ENCODE measurements at regions not wholly inside any gene's neighbourhood (a gene's known extent, or its start where the extent isn't known, plus 50 kb on each side); places are given as distances from the start of the nearest gene placed in this dataset.

DNA sequence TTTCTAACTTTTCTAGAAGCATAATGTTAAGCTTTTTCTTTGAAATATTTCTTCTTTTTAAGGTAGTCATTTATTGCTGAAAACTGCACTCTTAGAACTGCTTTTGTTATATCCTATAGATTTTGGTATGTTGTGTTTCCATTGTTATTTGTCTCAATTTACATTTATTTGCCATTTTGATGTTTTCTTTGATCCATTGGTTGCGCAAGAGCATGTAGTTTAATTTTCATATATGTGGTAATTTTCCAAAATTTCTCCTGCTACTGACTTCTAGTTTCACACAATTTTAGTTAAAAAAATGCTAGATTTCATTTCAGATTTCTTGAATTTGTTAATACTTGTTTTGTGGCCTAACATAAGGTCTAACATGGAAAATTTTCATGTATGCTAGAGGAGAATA is 1029.3 kb upstream of the TYRP1 start:
- no peak overlapping the region for H3K27ac ChIP-seq (ENCODE audit: low read depth, low read length, poor library complexity, severe bottlenecking)
- intact Hi-C loops (cut with micrococcal nuclease; ENCODE audit: unreplicated experiment), result no loop called here
- no peaks in the 10 kb centered on the region for H3K36me3 ChIP-seq (ENCODE audit: insufficient read depth, low read length, poor library complexity, severe bottlenecking)
- H3K27me3 ChIP-seq (replicated peaks; ENCODE audit: insufficient read depth, low read depth, low read length, poor library complexity), result no peaks in the 10 kb centered on the region
- no peak overlapping the region for H3K4me3 ChIP-seq (ENCODE audit: low read depth, low read length, poor library complexity, severe bottlenecking)
- no TSS peak for BruUV-seq (replicated peaks)
- no peaks in the 10 kb centered on the region for H3K4me1 ChIP-seq (ENCODE audit: insufficient read depth, low read length, poor library complexity, severe bottlenecking)
- POLR2A ChIA-PET (ENCODE audit: low non-redundant PET), result no interaction called here
- no peaks in the 10 kb centered on the region for H3K9me3 ChIP-seq (ENCODE audit: low read depth, low read length, poor library complexity, severe bottlenecking)
- CTCF ChIA-PET, result no interaction called here
- DNase-seq (ENCODE audit: low spot score), result no peak
- no peak for TF ChIP-seq EZH2 (IDR thresholded peaks at IDR 0.05; ENCODE audit: borderline replicate concordance, low read depth, low read length, poor library complexity, severe bottlenecking)
- TF ChIP-seq, protein P1, sequence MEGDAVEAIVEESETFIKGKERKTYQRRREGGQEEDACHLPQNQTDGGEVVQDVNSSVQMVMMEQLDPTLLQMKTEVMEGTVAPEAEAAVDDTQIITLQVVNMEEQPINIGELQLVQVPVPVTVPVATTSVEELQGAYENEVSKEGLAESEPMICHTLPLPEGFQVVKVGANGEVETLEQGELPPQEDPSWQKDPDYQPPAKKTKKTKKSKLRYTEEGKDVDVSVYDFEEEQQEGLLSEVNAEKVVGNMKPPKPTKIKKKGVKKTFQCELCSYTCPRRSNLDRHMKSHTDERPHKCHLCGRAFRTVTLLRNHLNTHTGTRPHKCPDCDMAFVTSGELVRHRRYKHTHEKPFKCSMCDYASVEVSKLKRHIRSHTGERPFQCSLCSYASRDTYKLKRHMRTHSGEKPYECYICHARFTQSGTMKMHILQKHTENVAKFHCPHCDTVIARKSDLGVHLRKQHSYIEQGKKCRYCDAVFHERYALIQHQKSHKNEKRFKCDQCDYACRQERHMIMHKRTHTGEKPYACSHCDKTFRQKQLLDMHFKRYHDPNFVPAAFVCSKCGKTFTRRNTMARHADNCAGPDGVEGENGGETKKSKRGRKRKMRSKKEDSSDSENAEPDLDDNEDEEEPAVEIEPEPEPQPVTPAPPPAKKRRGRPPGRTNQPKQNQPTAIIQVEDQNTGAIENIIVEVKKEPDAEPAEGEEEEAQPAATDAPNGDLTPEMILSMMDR (conservative IDR thresholded peaks at IDR 0.05; ENCODE audit: low read depth, low read length), result no peak

DNA sequence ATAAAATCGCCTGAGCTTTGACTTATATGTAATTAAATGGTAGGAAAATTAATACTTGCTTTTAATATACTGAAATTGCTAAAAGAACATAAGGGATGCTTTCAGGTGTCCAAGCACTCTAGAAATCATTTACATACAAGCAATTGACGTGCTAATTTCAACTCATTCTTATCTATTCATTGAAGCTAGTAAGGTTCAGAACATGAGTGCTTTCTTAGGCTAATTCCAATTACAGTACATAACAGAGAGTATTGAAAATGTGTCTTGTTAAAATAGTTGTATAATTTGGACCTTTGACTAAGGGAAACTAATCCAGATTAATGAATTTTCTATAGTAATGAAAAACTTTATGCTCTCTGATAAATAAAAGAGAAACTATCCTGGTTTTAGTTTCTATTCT is 1016.4 kb upstream of the TYRP1 start:
- peaks cover 8% of the 10 kb centered on the region for H3K9me3 ChIP-seq (ENCODE audit: low read depth, low read length, poor library complexity, severe bottlenecking)
- ChIA-PET POLR2A (ENCODE audit: low non-redundant PET) (no interaction called here), CTCF (no interaction called here)
- no peak overlapping the region for H3K27ac ChIP-seq (ENCODE audit: low read depth, low read length, poor library complexity, severe bottlenecking)
- no peaks in the 10 kb centered on the region for H3K4me1 ChIP-seq (ENCODE audit: insufficient read depth, low read length, poor library complexity, severe bottlenecking)
- no peak for DNase-seq (ENCODE audit: low spot score)
- BruUV-seq (replicated peaks), result no TSS peak
- no peaks in the 10 kb centered on the region for H3K27me3 ChIP-seq (replicated peaks; ENCODE audit: insufficient read depth, low read depth, low read length, poor library complexity)
- no peak overlapping the region for H3K4me3 ChIP-seq (ENCODE audit: low read depth, low read length, poor library complexity, severe bottlenecking)
- H3K36me3 ChIP-seq (ENCODE audit: insufficient read depth, low read length, poor library complexity, severe bottlenecking), result no peaks in the 10 kb centered on the region
- intact Hi-C loops (cut with micrococcal nuclease; ENCODE audit: unreplicated experiment), result no loop called here
- no peak for TF ChIP-seq EZH2 (IDR thresholded peaks at IDR 0.05; ENCODE audit: borderline replicate concordance, low read depth, low read length, poor library complexity, severe bottlenecking)
- TF ChIP-seq, protein P1 (conservative IDR thresholded peaks at IDR 0.05; ENCODE audit: low read depth, low read length), result no peak

DNA sequence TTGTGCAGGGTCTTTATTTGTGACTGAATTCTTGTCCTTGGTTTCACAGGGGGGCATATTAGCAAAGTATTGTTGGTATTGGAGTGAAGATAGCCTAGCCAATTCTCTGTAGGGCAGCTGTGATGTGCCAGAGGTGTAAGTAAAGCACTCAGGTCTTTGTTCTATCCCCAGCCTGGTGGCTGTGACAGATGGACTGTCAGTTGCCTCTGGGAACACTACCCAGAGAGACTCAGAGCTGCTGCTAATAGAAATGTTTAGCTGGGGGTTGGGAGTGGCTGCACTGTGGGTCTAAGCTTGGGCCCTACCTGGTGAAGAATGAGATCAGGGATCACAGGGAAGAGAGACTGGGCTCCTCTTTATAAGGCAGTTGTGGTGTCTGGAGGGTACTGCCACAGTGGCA is 1006.5 kb upstream of the TYRP1 start:
- POLR2A ChIA-PET (ENCODE audit: low non-redundant PET), result no interaction called here
- Histone ChIP-seq H3K27me3 (replicated peaks; ENCODE audit: insufficient read depth, low read depth, low read length, poor library complexity) (no peaks in the 10 kb centered on the region), H3K4me3 (ENCODE audit: low read depth, low read length, poor library complexity, severe bottlenecking) (no peak overlapping the region), H3K4me1 (ENCODE audit: insufficient read depth, low read length, poor library complexity, severe bottlenecking) (no peaks in the 10 kb centered on the region), H3K27ac (ENCODE audit: low read depth, low read length, poor library complexity, severe bottlenecking) (no peak overlapping the region), H3K36me3 (ENCODE audit: insufficient read depth, low read length, poor library complexity, severe bottlenecking) (no peaks in the 10 kb centered on the region), H3K9me3 (ENCODE audit: low read depth, low read length, poor library complexity, severe bottlenecking) (no peaks in the 10 kb centered on the region)
- TF ChIP-seq, protein P1 (conservative IDR thresholded peaks at IDR 0.05; ENCODE audit: low read depth, low read length), result no peak
- TF ChIP-seq EZH2 (IDR thresholded peaks at IDR 0.05; ENCODE audit: borderline replicate concordance, low read depth, low read length, poor library complexity, severe bottlenecking), result no peak
- DNase-seq (ENCODE audit: low spot score), result no peak
- intact Hi-C loops (cut with micrococcal nuclease; ENCODE audit: unreplicated experiment), result no loop called here
- no TSS peak for BruUV-seq (replicated peaks)
- CTCF ChIA-PET, result no interaction called here
